ENCODE measurements at regions not wholly inside any gene's neighbourhood (a gene's known extent, or its start where the extent isn't known, plus 50 kb on each side); places are given as distances from the start of the nearest gene placed in this dataset.
"Not testable (repeated sequence)": the region's sequence is repeated elsewhere in the genome, so short reads cannot be mapped to it uniquely, and the experiment has no call there.

- FAIRE-seq, result not testable (repeated sequence)
These were observed 230.5 kb downstream of the GOLGA6L6 start for GRCh38 chr15:20311014-20311680.

GRCh38 chr15:20310603-20311002, 231.0 kb downstream of the GOLGA6L6 start:
- DNase-seq (ENCODE audit: insufficient read length, low spot score), result no peak
- FAIRE-seq, result no peak

More at GRCh38 chr15:20311014-20311680, 230.5 kb downstream of the GOLGA6L6 start:
- DNase-seq (ENCODE audit: insufficient read length, low spot score), result not testable (repeated sequence)

GRCh38 chr15:20309966-20310365, 231.6 kb downstream of the GOLGA6L6 start:
- FAIRE-seq; DNase-seq (ENCODE audit: insufficient read length, low spot score): not testable (repeated sequence)

GRCh38 chr15:20309395-20309794, 232.2 kb downstream of the GOLGA6L6 start:
- not testable (repeated sequence) for DNase-seq (ENCODE audit: insufficient read length, low spot score); FAIRE-seq

DNA sequence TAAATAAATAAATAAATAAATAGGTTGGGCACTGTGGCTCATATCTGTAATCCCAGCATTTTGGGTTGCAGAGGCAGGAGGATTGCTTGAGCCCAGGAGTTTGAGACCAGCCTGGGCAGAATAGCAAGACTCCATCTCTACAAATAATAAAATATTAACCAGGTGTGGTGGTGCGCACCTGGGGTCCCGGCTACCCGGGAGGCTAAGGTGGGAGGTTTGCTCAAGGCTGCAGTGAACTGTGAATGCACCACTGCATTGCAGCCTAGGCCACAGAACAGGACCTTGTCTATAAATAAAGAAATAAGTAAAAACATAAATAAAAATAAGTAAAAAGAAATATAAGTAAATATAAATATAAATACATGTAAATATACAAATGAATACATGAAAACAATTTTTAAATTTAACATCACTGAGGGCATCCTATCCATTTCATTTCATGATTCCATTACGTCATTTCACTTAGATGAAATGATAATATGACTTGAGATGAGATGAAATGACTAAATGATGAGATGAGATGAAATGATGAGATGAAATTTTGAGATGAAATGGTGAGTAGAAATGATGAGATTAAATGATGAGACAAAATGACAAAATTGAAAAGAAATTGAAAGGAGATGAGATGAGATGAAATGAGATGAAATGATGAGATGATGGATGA, 233.4 kb downstream of the GOLGA6L6 start:
- FAIRE-seq, result not testable (repeated sequence)

DNA sequence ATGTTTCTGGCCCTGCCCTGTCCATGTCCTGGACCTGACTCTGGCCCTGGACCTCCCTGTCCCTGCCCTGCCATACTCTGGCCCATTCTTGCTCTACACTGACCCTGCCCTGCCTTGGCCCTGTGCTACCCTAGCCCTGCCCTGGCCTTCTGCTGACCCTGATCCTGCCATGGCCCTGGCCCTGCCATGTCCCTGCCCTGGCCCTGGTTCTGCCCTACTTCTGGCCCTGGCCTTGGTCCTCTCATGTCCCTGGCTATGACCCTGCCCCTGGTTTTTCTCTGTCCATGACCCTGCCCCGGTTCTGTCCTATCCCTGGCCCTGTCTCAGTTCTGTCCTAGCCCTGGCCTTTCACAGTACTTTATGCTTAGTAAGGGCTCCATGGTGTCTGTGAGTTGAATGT, 234.5 kb downstream of the GOLGA6L6 start:
- not testable (repeated sequence) for FAIRE-seq; DNase-seq (ENCODE audit: insufficient read length, low spot score)

More for the DNA sequence above, 233.4 kb downstream of the GOLGA6L6 start:
- not testable (repeated sequence) for DNase-seq (ENCODE audit: insufficient read length, low spot score)

- not testable (repeated sequence) for FAIRE-seq; DNase-seq (ENCODE audit: insufficient read length, low spot score)
These were observed 235.0 kb downstream of the GOLGA6L6 start for GRCh38 chr15:20306497-20307106.

GRCh38 chr15:20305912-20306311, 235.7 kb downstream of the GOLGA6L6 start:
- FAIRE-seq, result not testable (repeated sequence)

DNA sequence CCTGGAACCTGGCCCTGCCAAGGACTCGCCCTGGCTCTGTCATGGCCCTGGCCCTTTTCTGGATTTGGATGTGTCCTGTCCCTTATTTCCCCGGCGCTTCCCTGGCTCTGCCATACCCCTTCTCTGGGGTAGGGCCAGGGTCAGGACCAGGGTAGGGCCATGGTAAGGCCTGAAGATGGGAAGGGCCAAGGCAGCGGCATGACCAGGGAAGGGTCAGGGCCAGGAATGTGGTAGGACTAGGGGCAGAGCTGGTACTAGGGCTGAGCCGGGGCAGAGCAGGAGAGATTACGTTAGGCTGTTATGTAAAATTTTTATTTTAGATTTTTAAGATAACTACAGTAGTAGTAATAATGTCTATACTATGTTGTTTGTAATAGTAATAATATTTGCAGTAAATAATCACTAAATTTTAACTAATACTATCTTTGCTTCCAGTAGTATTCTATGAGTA, 236.6 kb downstream of the GOLGA6L6 start:
- FAIRE-seq; DNase-seq (ENCODE audit: insufficient read length, low spot score): not testable (repeated sequence)

More at GRCh38 chr15:20305912-20306311, 235.7 kb downstream of the GOLGA6L6 start:
- DNase-seq (ENCODE audit: insufficient read length, low spot score), result not testable (repeated sequence)

DNA sequence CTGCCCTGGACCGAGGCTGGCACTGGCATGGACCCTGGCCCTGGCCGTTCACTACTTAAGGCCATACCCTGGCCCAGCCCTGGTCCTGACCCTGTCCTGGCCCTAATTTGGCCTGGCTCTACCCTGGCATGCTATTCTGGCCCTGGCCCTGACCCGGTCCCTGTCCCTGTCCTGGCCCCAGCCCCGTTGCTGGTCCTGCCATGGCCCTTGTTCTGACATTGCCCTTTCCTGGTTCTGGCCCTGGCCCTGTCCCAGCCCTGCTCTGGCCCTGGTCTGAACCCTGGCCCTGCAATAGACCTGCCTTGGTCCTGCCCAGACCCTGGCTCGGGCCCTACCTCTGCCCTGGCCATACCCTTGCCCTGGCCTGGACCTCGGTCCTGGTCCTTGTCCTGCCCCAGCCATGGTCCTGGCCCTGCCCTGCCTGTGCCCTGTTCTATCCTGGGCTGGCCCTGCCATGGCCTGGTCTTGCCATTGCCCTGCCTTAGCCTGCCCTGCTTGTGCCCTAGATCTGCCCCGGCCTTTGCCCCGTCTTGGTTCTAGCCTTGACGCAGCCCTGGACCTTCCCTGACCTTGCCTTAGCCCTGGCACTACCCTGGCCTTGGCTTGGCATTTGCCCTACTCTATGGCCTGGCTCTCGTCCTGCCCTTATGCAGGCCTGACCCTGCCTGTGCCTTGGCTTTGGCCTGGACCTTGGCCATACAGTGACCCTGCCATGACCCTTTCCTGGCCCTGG, 237.2 kb downstream of the GOLGA6L6 start:
- DNase-seq (ENCODE audit: insufficient read length, low spot score); FAIRE-seq: not testable (repeated sequence)

DNA sequence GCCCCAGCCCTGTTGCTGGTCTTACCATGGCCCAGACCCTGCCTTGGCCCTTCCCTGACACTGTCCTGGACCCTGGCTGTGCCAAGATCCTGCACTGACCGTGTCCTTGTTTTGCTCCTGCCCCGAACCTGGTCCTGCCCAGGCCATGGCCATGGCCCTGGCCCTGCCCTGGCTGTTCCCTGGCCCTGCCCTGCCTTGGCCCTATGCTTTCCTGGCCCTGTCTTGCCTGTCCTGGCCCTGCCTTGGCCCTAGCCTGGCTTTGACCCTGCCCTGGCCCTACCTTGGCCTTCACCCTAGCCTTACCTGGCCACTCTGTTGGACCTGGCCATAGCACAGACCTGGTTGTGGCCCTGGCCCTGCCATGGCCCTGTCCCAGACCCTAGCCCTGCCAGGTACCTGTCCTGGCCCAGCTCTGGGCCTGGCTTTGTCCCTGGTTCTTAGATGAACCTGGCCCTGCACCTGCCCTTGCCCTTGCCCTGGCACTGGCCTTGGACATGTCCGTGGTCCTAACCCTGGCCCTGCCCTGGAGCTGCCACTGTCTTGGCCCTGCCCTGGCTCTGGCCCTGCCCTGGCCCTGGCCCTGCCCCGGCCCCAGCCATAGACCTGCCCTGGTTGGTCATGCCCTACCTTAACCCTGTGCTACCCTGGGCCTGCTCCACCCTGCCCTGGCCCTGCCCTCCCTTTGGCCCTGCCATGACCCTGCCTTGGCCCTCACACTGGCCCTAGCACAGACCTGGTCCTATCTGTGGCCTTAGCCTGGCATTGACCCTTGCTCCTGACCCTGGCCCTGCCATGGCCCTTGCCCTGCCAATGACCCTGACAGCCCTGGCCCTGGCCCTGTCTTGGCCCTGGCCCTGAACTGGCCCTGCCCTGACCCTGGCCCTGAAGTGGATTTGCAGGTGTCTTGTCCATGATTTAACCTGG, 238.1 kb downstream of the GOLGA6L6 start:
- FAIRE-seq; DNase-seq (ENCODE audit: insufficient read length, low spot score): not testable (repeated sequence)

GRCh38 chr15:20302141-20303069, 239.2 kb downstream of the GOLGA6L6 start:
- DNase-seq (ENCODE audit: insufficient read length, low spot score); FAIRE-seq: not testable (repeated sequence)

DNA sequence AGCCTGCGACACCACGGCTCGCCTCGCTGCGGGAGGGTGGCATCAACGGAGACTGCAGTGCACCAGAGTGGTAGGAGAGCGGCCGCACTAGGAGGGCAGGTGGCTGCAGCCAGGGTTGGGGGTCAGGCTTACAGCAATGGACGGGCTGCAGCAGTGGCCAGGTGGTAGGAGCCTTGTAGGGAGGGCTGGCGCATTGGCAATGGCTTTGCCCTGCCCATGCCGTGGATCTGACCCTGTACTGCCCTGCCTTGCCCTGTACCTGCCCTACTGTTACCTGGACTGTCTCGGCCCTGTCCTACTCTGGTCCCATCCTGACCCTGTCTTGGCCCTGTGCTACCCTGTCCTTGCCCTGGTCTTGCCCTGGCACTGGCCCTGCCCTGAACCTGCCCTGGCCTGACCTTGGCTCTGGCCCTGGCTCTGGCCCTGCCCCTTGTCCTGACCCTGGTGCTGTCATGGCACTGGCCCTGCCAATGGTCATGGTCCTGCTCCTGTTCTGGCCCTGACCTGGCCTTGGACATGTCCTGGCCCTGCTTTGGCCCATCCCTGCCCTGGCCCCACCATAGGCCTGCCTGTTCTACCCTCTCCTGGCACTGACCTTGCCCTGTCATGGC, 240.0 kb downstream of the GOLGA6L6 start:
- FAIRE-seq; DNase-seq (ENCODE audit: insufficient read length, low spot score): not testable (repeated sequence)

GRCh38 chr15:20301041-20301390, 240.6 kb downstream of the GOLGA6L6 start:
- not testable (repeated sequence) for FAIRE-seq; DNase-seq (ENCODE audit: insufficient read length, low spot score)

DNA sequence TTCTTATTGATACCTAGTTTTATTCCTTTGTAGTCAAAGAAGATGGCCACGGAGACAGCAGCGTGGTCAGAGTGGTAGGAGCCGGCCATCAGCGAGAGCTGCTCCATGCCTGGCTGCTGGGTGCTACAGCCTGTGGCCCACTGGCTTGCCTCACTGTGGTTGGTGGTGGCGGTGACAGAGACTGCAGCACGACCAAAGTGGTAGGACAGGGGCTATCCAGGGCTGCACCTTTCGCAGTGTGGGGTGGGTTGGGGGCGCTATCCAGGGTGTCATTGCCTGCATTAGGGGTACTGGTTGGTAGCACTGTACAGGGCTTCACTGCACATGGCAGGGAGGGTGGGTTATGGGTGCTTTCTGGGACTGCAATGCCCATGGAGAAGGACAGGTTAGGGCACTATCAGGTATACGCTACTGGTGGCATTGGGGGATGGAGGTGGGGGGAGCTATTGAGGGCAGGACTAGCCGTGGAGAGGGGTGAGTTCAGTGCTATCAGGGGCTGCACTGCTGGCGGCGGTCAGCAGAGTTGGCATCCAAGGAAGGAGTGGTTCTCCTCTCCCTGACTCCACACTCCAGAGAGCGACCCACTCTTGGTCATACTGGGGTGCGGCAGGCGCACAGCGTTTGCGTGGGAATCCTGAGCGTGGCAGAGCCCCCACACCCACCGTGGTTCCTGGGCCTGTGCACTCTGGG, 241.1 kb downstream of the GOLGA6L6 start:
- FAIRE-seq; DNase-seq (ENCODE audit: insufficient read length, low spot score): not testable (repeated sequence)

DNA sequence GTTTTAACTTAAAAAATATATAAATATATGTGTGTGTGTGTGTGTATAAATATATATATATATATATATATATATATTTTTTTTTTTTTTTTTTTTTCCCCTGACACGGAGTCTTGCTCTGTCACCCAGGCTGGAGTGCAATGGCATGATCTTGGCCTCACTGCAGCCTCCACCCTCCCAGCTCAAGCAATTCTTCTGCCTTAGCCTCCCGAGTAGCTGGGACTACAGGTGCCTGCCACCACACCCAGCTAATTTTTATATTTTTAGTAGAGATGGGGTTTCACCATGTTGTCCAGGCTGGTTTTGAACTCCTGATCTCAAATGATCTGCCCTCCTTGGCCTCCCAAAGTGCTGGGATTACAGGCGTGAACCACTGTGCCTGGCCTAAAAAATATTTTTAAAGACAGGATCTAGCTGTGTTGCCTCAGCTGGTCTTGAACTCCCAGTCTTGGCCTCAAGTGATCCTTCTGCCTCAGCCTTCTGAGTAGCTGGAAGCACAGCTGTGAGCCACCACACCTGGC, 243.9 kb downstream of the GOLGA6L6 start:
- not testable (repeated sequence) for DNase-seq (ENCODE audit: insufficient read length, low spot score); FAIRE-seq

- not testable (repeated sequence) for DNase-seq (ENCODE audit: insufficient read length, low spot score); FAIRE-seq
These were observed 245.3 kb downstream of the GOLGA6L6 start for GRCh38 chr15:20296261-20296660.
